Right lobe of liver (tissue), 4 donors: ENCODE measurements at regions not wholly inside any gene's neighbourhood (a gene's known extent, or its start where the extent isn't known, plus 50 kb on each side); places are given as distances from the start of the nearest gene placed in this dataset.

Experiments
- POLR2A ChIP-seq: fragments of 450-650 bp; IDR thresholded peaks from one replicate; pipeline ENCODE4 v1.6.1; 2017; ENCODE audit warnings: antibody characterized with exemption, mild to moderate bottlenecking
- TF ChIP-seq, protein P1 (sequence below), 4 donors: fragments of 200-600 bp in 3 of 4; fragments of 450-650 bp in 1 of 4; IDR thresholded peaks; one replicate each; pipeline versions ENCODE4 v1.5.1 to v1.8.0; 2016 to 2022; ENCODE audit warnings: antibody characterized with exemption in 4 of 4, mild to moderate bottlenecking in 2 of 4
- donor health status: DM: no; HTN: no; CAD: no.
- donor health status: DM: no; HTN: no; CAD: no.
- donor health status: DM: no; HTN: yes; CAD: no.

DNA sequence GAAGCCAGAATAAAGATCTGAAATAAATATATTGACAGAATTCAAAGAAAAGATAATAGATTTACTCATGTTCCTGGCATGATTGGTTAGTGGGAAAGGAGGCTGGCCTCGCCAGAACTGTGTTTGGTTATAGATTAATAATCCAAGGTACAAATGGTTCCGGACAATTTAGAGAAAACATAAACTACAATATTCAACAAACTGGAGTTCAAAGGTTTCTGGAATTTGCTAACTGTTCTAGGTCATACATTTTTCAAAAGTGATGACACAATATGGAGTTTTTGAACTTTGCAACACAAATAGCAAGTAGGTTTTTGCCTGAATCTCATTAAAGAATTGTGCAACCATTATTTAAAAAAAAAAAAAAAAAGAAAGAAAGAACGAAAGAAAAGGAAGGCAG is 251.7 kb upstream of the SALL1 start:
- TF ChIP-seq, protein P1, sequence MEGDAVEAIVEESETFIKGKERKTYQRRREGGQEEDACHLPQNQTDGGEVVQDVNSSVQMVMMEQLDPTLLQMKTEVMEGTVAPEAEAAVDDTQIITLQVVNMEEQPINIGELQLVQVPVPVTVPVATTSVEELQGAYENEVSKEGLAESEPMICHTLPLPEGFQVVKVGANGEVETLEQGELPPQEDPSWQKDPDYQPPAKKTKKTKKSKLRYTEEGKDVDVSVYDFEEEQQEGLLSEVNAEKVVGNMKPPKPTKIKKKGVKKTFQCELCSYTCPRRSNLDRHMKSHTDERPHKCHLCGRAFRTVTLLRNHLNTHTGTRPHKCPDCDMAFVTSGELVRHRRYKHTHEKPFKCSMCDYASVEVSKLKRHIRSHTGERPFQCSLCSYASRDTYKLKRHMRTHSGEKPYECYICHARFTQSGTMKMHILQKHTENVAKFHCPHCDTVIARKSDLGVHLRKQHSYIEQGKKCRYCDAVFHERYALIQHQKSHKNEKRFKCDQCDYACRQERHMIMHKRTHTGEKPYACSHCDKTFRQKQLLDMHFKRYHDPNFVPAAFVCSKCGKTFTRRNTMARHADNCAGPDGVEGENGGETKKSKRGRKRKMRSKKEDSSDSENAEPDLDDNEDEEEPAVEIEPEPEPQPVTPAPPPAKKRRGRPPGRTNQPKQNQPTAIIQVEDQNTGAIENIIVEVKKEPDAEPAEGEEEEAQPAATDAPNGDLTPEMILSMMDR (IDR thresholded peaks at IDR 0.05): no peak
- TF ChIP-seq POLR2A: no peak
